ENCODE measurements at regions not wholly inside any gene's neighbourhood (a gene's known extent, or its start where the extent isn't known, plus 50 kb on each side); places are given as distances from the start of the nearest gene placed in this dataset.

DNA sequence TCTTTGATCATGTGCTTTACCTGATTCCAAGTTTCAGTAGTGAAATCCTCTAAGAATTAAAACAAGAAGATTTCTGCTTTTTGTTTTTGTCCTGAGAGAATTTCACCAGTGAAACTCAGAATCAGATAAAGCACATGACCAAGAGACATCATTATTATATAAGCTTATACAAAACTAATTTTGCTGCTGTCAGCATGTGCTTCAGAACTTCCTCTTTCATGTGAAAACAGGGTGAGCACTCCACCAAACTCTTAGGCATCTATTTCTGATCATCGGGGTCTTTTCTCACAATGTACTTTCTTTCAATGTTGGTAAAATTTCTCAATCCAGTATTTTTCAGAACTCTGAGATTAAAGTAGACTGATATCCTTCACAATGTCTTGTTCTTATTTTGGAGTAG lies 152.1 kb downstream of the SLC39A8 start:
- no peak for TF ChIP-seq EZH2 (IDR thresholded peaks at IDR 0.05; ENCODE audit: insufficient read depth, poor library complexity, severe bottlenecking)
- TF ChIP-seq EZH2phosphoT487 (IDR thresholded peaks at IDR 0.05; ENCODE audit: insufficient read depth, low read depth), result no peak

Measured in GM23248 (cell line).